CD14-positive monocyte (primary cell): ENCODE measurements at regions not wholly inside any gene's neighbourhood (a gene's known extent, or its start where the extent isn't known, plus 50 kb on each side); places are given as distances from the start of the nearest gene placed in this dataset.

Source experiments
- DNase-seq, 3 donors: peaks; one replicate each; pipeline ENCODE4 v3.0.0-alpha.2; 2011 to 2022
- H2AFZ ChIP-seq: 2 replicates; pipeline ENCODE4 v1.6.0; 2012; ENCODE audit warnings: mild to moderate bottlenecking, low read depth, low read length, inconsistent platforms; ENCODE audit not compliant: insufficient read depth, poor library complexity, severe bottlenecking
- H3K27ac ChIP-seq, 2 donors: 1 replicate in 1 of 2; 2 replicates in 1 of 2; pipeline ENCODE4 v1.5.1; 2012 to 2013; ENCODE audit warnings: low read length in 2 of 2, control low read depth in 1 of 2, inconsistent platforms in 1 of 2, low read depth in 1 of 2, mild to moderate bottlenecking in 1 of 2
- H3K27me3 ChIP-seq, 2 donors: one replicate each; pipeline versions ENCODE4 v1.6.0 to v1.6.1; 2011 to 2013; ENCODE audit warnings: low read length in 2 of 2; ENCODE audit not compliant: control insufficient read depth in 2 of 2, insufficient read depth in 2 of 2
- H3K36me3 ChIP-seq, 2 donors: replicated peaks in 1 of 2; 1 replicate in 1 of 2; 2 replicates in 1 of 2; pipeline versions ENCODE4 v1.5.1 to v1.6.1; 2012 to 2013; ENCODE audit warnings: low read length in 2 of 2, control low read depth in 1 of 2, inconsistent platforms in 1 of 2, mild to moderate bottlenecking in 1 of 2; ENCODE audit not compliant: insufficient read depth in 2 of 2, control insufficient read depth in 1 of 2
- H3K4me1 ChIP-seq, 2 donors: 1 replicate in 1 of 2; 2 replicates in 1 of 2; pipeline versions ENCODE4 v1.5.1 to v1.6.1; 2012 to 2013; ENCODE audit warnings: low read length in 2 of 2, control low read depth in 1 of 2, inconsistent platforms in 1 of 2, mild to moderate bottlenecking in 1 of 2, moderate library complexity in 1 of 2; ENCODE audit not compliant: insufficient read depth in 2 of 2, control insufficient read depth in 1 of 2
- H3K4me2 ChIP-seq: replicated peaks from 2 replicates; pipeline ENCODE3; 2012; ENCODE audit warnings: low read length, moderate library complexity, mild to moderate bottlenecking; ENCODE audit not compliant: poor library complexity, severe bottlenecking; ENCODE audit errors: extremely low read depth
- H3K4me3 ChIP-seq, 3 experiments: fragments of 200-600 bp in 1 of 3; sonication (generic) in 1 of 3; replicated peaks in 1 of 3; 1 replicate in 2 of 3; 2 replicates in 1 of 3; pipeline ENCODE4 v1.5.1; 2011 to 2013; ENCODE audit warnings: low read length in 3 of 3, mild to moderate bottlenecking in 3 of 3, control low read depth in 2 of 3, low read depth in 2 of 3, inconsistent platforms in 1 of 3, moderate library complexity in 1 of 3
- H3K79me2 ChIP-seq: 2 replicates; pipeline ENCODE4 v1.6.0; 2012; ENCODE audit warnings: mild to moderate bottlenecking, control low read depth, inconsistent platforms, low read length, moderate library complexity; ENCODE audit not compliant: insufficient read depth
- H3K9ac ChIP-seq: 2 replicates; pipeline ENCODE4 v1.6.0; 2017; ENCODE audit warnings: low read length, mild to moderate bottlenecking; ENCODE audit not compliant: insufficient read depth, poor library complexity, severe bottlenecking
- H3K9me3 ChIP-seq, 2 donors: replicated peaks in 1 of 2; 1 replicate in 1 of 2; 2 replicates in 1 of 2; pipeline versions ENCODE4 v1.5.1 to v1.6.1; 2012 to 2013; ENCODE audit warnings: low read length in 2 of 2, control low read depth in 1 of 2; ENCODE audit not compliant: control insufficient read depth in 1 of 2, insufficient read depth in 1 of 2
- H4K20me1 ChIP-seq: 2 replicates; pipeline ENCODE4 v1.6.0; 2012; ENCODE audit warnings: mild to moderate bottlenecking, low read length, control low read depth, moderate library complexity; ENCODE audit not compliant: insufficient read depth
- H3K27ac Mint-ChIP-seq, 7 donors: one replicate each; pipeline ENCODE4 v1.8.0; 2020; ENCODE audit warnings: mild to moderate bottlenecking in 7 of 7, mixed read lengths in 7 of 7, moderate library complexity in 6 of 7, inconsistent platforms in 2 of 7
- H3K27me3 Mint-ChIP-seq, 3 donors: one replicate each; pipeline ENCODE4 v1.8.0; 2021 to 2022; ENCODE audit warnings: low read depth in 3 of 3, mild to moderate bottlenecking in 3 of 3, mixed read lengths in 3 of 3, moderate library complexity in 3 of 3, inconsistent platforms in 1 of 3
- H3K36me3 Mint-ChIP-seq, 2 donors: one replicate each; pipeline ENCODE4 v1.8.0; 2020; ENCODE audit warnings: mixed read lengths in 2 of 2, inconsistent platforms in 1 of 2, mild to moderate bottlenecking in 1 of 2
- H3K4me1 Mint-ChIP-seq: one replicate; pipeline ENCODE4 v1.8.0; 2020; ENCODE audit warnings: mild to moderate bottlenecking, mixed read lengths
- H3K4me3 Mint-ChIP-seq, 2 donors: one replicate each; pipeline ENCODE4 v1.8.0; 2020; ENCODE audit warnings: mild to moderate bottlenecking in 2 of 2, mixed read lengths in 2 of 2, moderate library complexity in 1 of 2
- H3K9me3 Mint-ChIP-seq, 7 donors: one replicate each; pipeline ENCODE4 v1.8.0; 2020 to 2022; ENCODE audit warnings: mixed read lengths in 7 of 7, mild to moderate bottlenecking in 6 of 7, moderate library complexity in 6 of 7, inconsistent platforms in 2 of 7
- WGBS: methylation state at CpG from one replicate; pipeline ENCODE4 v1.1.5; 2013; ENCODE audit warnings: missing lambda C conversion rate; ENCODE audit not compliant: insufficient coverage; 5-methylcytosine and 5-hydroxymethylcytosine counted together
- intact Hi-C, 2 donors: fragments of 100-400 bp; cut with micrococcal nuclease; formaldehyde crosslinking; loops; one replicate each; pipeline versions ENCODE4 v1.15.0 to v1.15.1; 2023
- TF ChIP-seq, protein P1 (sequence below): fragments of 200-600 bp; IDR thresholded peaks from one replicate; pipeline ENCODE4 v1.8.0; 2022; ENCODE audit warnings: antibody characterized with exemption, mild to moderate bottlenecking

DNA sequence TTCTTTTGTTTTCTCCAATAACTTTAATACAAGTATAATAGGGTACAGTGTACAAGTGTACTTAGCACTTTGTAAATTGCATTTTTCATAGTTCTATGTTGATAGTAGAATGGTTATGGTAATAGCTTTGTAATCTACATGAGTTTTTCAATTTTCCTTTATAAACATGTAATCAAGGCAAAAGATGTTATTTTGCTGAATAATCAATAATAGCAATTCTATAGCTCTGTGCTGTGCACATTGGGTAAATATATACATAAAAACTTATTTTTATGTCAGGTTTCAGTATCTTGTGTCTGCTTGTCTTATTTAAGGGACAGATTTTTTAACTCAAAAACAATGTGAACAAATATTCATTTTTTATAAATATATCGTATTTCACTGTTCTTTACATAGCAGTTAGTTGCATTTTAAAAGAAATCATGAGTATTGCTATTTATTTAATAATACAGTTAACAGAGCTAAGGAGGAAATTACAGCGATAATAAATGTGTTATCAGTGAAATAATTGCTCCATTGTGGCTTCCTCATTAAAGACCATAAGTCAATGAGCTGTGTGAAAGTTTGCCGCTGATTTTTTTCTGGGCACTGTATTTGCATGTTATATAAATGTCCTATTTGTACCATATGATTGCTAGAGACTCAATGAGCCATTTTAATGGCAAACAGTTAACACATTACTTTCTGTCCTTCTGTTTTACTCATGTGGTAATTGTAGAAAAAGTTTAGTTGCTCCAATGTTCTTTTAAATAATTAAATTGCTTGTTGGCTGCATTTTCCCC is 214.6 kb upstream of the STAC start:
- intact Hi-C loops: no loop called here
- Histone ChIP-seq H3K79me2 (no peaks in the 10 kb centered on the region), H3K36me3 (no peaks in the 10 kb centered on the region), H3K4me3 (no peak overlapping the region), H2AFZ (no peak overlapping the region), H3K9me3 (peaks cover 0 to 7% of the 10 kb centered on the region in 2 donors), H3K4me1 (no peaks in the 10 kb centered on the region), H3K9ac (no peak overlapping the region), H4K20me1 (no peaks in the 10 kb centered on the region), H3K27ac (no peak overlapping the region), H3K4me2 (no peak overlapping the region), H3K27me3 (no peaks in the 10 kb centered on the region)
- Mint-ChIP-seq H3K9me3 (peaks cover 0 to 7% (median 2%) of the 10 kb centered on the region in 7 donors), H3K27ac (no peak overlapping the region), H3K4me3 (no peak overlapping the region), H3K36me3 (no peaks in the 10 kb centered on the region), H3K4me1 (peaks cover 6% of the 10 kb centered on the region), H3K27me3 (peaks cover 0 to 2% (median 2%) of the 10 kb centered on the region in 3 donors)
- 0% methylated on average over 1 of the region's 3 CpGs for WGBS
- DNase-seq: no peak
- TF ChIP-seq, protein P1, sequence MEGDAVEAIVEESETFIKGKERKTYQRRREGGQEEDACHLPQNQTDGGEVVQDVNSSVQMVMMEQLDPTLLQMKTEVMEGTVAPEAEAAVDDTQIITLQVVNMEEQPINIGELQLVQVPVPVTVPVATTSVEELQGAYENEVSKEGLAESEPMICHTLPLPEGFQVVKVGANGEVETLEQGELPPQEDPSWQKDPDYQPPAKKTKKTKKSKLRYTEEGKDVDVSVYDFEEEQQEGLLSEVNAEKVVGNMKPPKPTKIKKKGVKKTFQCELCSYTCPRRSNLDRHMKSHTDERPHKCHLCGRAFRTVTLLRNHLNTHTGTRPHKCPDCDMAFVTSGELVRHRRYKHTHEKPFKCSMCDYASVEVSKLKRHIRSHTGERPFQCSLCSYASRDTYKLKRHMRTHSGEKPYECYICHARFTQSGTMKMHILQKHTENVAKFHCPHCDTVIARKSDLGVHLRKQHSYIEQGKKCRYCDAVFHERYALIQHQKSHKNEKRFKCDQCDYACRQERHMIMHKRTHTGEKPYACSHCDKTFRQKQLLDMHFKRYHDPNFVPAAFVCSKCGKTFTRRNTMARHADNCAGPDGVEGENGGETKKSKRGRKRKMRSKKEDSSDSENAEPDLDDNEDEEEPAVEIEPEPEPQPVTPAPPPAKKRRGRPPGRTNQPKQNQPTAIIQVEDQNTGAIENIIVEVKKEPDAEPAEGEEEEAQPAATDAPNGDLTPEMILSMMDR: no peak

DNA sequence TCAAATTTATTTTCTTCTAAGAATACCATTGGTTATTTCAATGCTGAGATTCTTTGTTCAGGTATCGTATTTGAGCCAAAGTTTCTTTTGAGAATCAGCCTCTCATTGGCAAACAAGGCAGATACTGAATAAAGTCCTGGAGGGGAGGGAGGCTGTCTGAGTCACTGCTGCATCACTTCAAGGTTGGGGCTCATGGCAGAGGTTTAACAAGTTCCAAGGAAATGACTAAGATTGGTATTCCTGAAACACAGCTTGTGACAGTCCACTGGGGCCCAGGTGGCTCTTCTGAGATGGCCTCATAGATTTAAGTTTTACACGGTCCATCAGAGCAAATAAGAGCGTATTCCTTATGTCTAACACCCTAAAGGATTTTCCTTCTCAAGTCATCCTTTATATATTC is 213.8 kb upstream of the STAC start:
- H3K79me2 ChIP-seq: no peaks in the 10 kb centered on the region
- intact Hi-C loops: no loop called here
- Mint-ChIP-seq H3K27me3 (peaks cover 0 to 2% (median 0%) of the 10 kb centered on the region in 3 donors), H3K4me3 (no peak overlapping the region), H3K4me1 (peaks cover 4% of the 10 kb centered on the region), H3K27ac (no peak overlapping the region), H3K9me3 (peaks cover 0 to 9% (median 3%) of the 10 kb centered on the region in 7 donors), H3K36me3 (no peaks in the 10 kb centered on the region)
- H3K9me3 ChIP-seq: peaks cover 0 to 7% of the 10 kb centered on the region in 2 donors
- no peaks in the 10 kb centered on the region for H4K20me1 ChIP-seq
- H3K4me2 ChIP-seq: no peak overlapping the region
- no peak overlapping the region for H2AFZ ChIP-seq
- WGBS: no CpG with 5 or more reads among the region's 3 CpGs
- H3K36me3 ChIP-seq: no peaks in the 10 kb centered on the region
- DNase-seq: no peak
- no peak overlapping the region for H3K27ac ChIP-seq
- TF ChIP-seq, protein P1: no peak
- no peak overlapping the region for H3K4me3 ChIP-seq
- no peaks in the 10 kb centered on the region for H3K27me3 ChIP-seq
- no peaks in the 10 kb centered on the region for H3K4me1 ChIP-seq
- no peak overlapping the region for H3K9ac ChIP-seq
